ENCODE measurements at regions not wholly inside any gene's neighbourhood (a gene's known extent, or its start where the extent isn't known, plus 50 kb on each side); places are given as distances from the start of the nearest gene placed in this dataset.

GRCh38 chr9:88326936-88327335, 61.3 kb upstream of the SPIN1 start:
- TF ChIP-seq CTCF (IDR thresholded peaks at IDR 0.05): no peak
- TF ChIP-seq POLR2AphosphoS5 (IDR thresholded peaks at IDR 0.05; ENCODE audit: insufficient read depth in 1 of 2, low read depth in 1 of 2): no peak
